Activated T-cell treated with anti-CD3 and anti-CD28 coated beads, Interleukin-2, amount 50 U/mL, for 24 hours (primary cell): ENCODE measurements at regions not wholly inside any gene's neighbourhood (a gene's known extent, or its start where the extent isn't known, plus 50 kb on each side); places are given as distances from the start of the nearest gene placed in this dataset.

Experiments
- DNase-seq: peaks from one replicate; pipeline ENCODE4 v3.0.0-alpha.2; 2020
- H3K27ac Mint-ChIP-seq: 2 replicates; pipeline ENCODE4 v1.8.0; 2020; ENCODE audit warnings: mild to moderate bottlenecking, mixed read lengths
- H3K27me3 Mint-ChIP-seq: 2 replicates; pipeline ENCODE4 v1.8.0; 2020; ENCODE audit warnings: mixed read lengths
- H3K36me3 Mint-ChIP-seq: 2 replicates; pipeline ENCODE4 v1.8.0; 2020; ENCODE audit warnings: low read depth, mixed read lengths
- H3K4me1 Mint-ChIP-seq: 2 replicates; pipeline ENCODE4 v1.8.0; 2020; ENCODE audit warnings: low read depth, mixed read lengths
- H3K4me3 Mint-ChIP-seq: 2 replicates; pipeline ENCODE4 v1.8.0; 2020; ENCODE audit warnings: mild to moderate bottlenecking, moderate library complexity, mixed read lengths
- H3K9me3 Mint-ChIP-seq: 2 replicates; pipeline ENCODE4 v1.8.0; 2020; ENCODE audit warnings: mixed read lengths

GRCh38 chr2:187091664-187092063, 242.7 kb upstream of the ZSWIM2 start:
- Mint-ChIP-seq H3K36me3 (no peaks in the 10 kb centered on the region), H3K9me3 (no peaks in the 10 kb centered on the region), H3K4me1 (no peaks in the 10 kb centered on the region), H3K27me3 (no peaks in the 10 kb centered on the region), H3K27ac (no peak overlapping the region), H3K4me3 (no peak overlapping the region)
- DNase-seq, result no peak

- Mint-ChIP-seq H3K4me1 (no peaks in the 10 kb centered on the region), H3K36me3 (no peaks in the 10 kb centered on the region), H3K4me3 (no peak overlapping the region), H3K27me3 (no peaks in the 10 kb centered on the region), H3K27ac (no peak overlapping the region), H3K9me3 (peaks cover 2% of the 10 kb centered on the region)
- DNase-seq, result no peak
Measured at GRCh38 chr2:187084524-187084923, 235.6 kb upstream of the ZSWIM2 start.

- no peak for DNase-seq
- Mint-ChIP-seq H3K4me1 (no peaks in the 10 kb centered on the region), H3K36me3 (no peaks in the 10 kb centered on the region), H3K9me3 (peaks cover 2% of the 10 kb centered on the region), H3K27me3 (no peaks in the 10 kb centered on the region), H3K27ac (no peak overlapping the region), H3K4me3 (no peak overlapping the region)
Measured at GRCh38 chr2:187081461-187081860, 232.5 kb upstream of the ZSWIM2 start.

GRCh38 chr2:187079901-187080300, 230.9 kb upstream of the ZSWIM2 start:
- Mint-ChIP-seq H3K36me3 (no peaks in the 10 kb centered on the region), H3K9me3 (no peaks in the 10 kb centered on the region), H3K4me3 (no peak overlapping the region), H3K27ac (no peak overlapping the region), H3K27me3 (no peaks in the 10 kb centered on the region), H3K4me1 (no peaks in the 10 kb centered on the region)
- DNase-seq, result no peak

GRCh38 chr2:187078297-187078696, 229.3 kb upstream of the ZSWIM2 start:
- Mint-ChIP-seq H3K36me3 (no peaks in the 10 kb centered on the region), H3K27ac (no peak overlapping the region), H3K4me3 (no peak overlapping the region), H3K27me3 (no peaks in the 10 kb centered on the region), H3K4me1 (no peaks in the 10 kb centered on the region), H3K9me3 (no peaks in the 10 kb centered on the region)
- no peak for DNase-seq

- H3K27ac Mint-ChIP-seq, result no peak overlapping the region
- no peaks in the 10 kb centered on the region for H3K27me3 Mint-ChIP-seq
- H3K36me3 Mint-ChIP-seq, result no peaks in the 10 kb centered on the region
- no peaks in the 10 kb centered on the region for H3K4me1 Mint-ChIP-seq
- no peak for DNase-seq
- no peak overlapping the region for H3K4me3 Mint-ChIP-seq
- H3K9me3 Mint-ChIP-seq, result no peaks in the 10 kb centered on the region
Measured at GRCh38 chr2:187075671-187076070, 226.7 kb upstream of the ZSWIM2 start.

GRCh38 chr2:187075199-187075635, 226.2 kb upstream of the ZSWIM2 start:
- Mint-ChIP-seq H3K4me3 (no peak overlapping the region), H3K4me1 (no peaks in the 10 kb centered on the region), H3K27me3 (no peaks in the 10 kb centered on the region), H3K36me3 (no peaks in the 10 kb centered on the region), H3K9me3 (no peaks in the 10 kb centered on the region), H3K27ac (no peak overlapping the region)
- DNase-seq, result no peak

GRCh38 chr2:187058198-187058597, 209.2 kb upstream of the ZSWIM2 start:
- Mint-ChIP-seq H3K4me3 (no peak overlapping the region), H3K27ac (no peak overlapping the region), H3K27me3 (no peaks in the 10 kb centered on the region), H3K9me3 (no peaks in the 10 kb centered on the region), H3K4me1 (no peaks in the 10 kb centered on the region), H3K36me3 (no peaks in the 10 kb centered on the region)
- DNase-seq, result no peak

GRCh38 chr2:187057466-187057865, 208.5 kb upstream of the ZSWIM2 start:
- Mint-ChIP-seq H3K27me3 (no peaks in the 10 kb centered on the region), H3K27ac (no peak overlapping the region), H3K36me3 (no peaks in the 10 kb centered on the region), H3K4me3 (no peak overlapping the region), H3K4me1 (no peaks in the 10 kb centered on the region), H3K9me3 (no peaks in the 10 kb centered on the region)
- no peak for DNase-seq

- Mint-ChIP-seq H3K27me3 (no peaks in the 10 kb centered on the region), H3K4me3 (no peak overlapping the region)
Measured at GRCh38 chr2:187056416-187057334, 207.7 kb upstream of the ZSWIM2 start.

GRCh38 chr2:187055463-187055862, 206.5 kb upstream of the ZSWIM2 start:
- DNase-seq, result no peak
- Mint-ChIP-seq H3K9me3 (peaks cover 5% of the 10 kb centered on the region), H3K27ac (no peak overlapping the region), H3K27me3 (no peaks in the 10 kb centered on the region), H3K36me3 (no peaks in the 10 kb centered on the region), H3K4me1 (no peaks in the 10 kb centered on the region), H3K4me3 (no peak overlapping the region)

More at GRCh38 chr2:187056416-187057334, 207.7 kb upstream of the ZSWIM2 start:
- no peak for DNase-seq
- Mint-ChIP-seq H3K27ac (no peak overlapping the region), H3K36me3 (no peaks in the 10 kb centered on the region), H3K4me1 (no peaks in the 10 kb centered on the region), H3K9me3 (no peaks in the 10 kb centered on the region)

GRCh38 chr2:187054501-187055319, 205.7 kb upstream of the ZSWIM2 start:
- H3K36me3 Mint-ChIP-seq, result no peaks in the 10 kb centered on the region
- no peaks in the 10 kb centered on the region for H3K4me1 Mint-ChIP-seq
- no peak overlapping the region for H3K27ac Mint-ChIP-seq
- peaks cover 6% of the 10 kb centered on the region for H3K9me3 Mint-ChIP-seq
- H3K27me3 Mint-ChIP-seq, result no peaks in the 10 kb centered on the region
- no peak overlapping the region for H3K4me3 Mint-ChIP-seq
- DNase-seq, result no peak

- Mint-ChIP-seq H3K4me3 (no peak overlapping the region), H3K27me3 (no peaks in the 10 kb centered on the region), H3K27ac (no peak overlapping the region), H3K4me1 (no peaks in the 10 kb centered on the region), H3K9me3 (peaks cover 6% of the 10 kb centered on the region), H3K36me3 (no peaks in the 10 kb centered on the region)
- no peak for DNase-seq
Measured at GRCh38 chr2:187051350-187051749, 202.4 kb upstream of the ZSWIM2 start.

- Mint-ChIP-seq H3K27ac (no peak overlapping the region), H3K9me3 (peaks cover 6% of the 10 kb centered on the region), H3K4me1 (no peaks in the 10 kb centered on the region), H3K27me3 (no peaks in the 10 kb centered on the region), H3K4me3 (no peak overlapping the region), H3K36me3 (no peaks in the 10 kb centered on the region)
- no peak for DNase-seq
Measured at GRCh38 chr2:187050409-187050998, 201.5 kb upstream of the ZSWIM2 start.
